SK-N-SH (cell line): ENCODE measurements at regions not wholly inside any gene's neighbourhood (a gene's known extent, or its start where the extent isn't known, plus 50 kb on each side); places are given as distances from the start of the nearest gene placed in this dataset.

Experiments used
- CTCF ChIA-PET: fragments of 300-600, 350-600 bp; formaldehyde crosslinking; extraction: SDS; loops from one replicate; lab custom pipeline; 2021; lab: Yijun Ruan, JAX
- POLR2A ChIA-PET: fragments of 350-600 bp; sonication (Branson Sonifier 250); formaldehyde crosslinking; extraction: SDS; loops from one replicate; lab custom pipeline; 2020; ENCODE audit warnings: antibody characterized with exemption, inconsistent platforms; lab: Yijun Ruan, JAX
- DNase-seq: peaks from one replicate; pipeline ENCODE4 v3.0.0; 2012
- H2AFZ ChIP-seq: fragments of 200-600 bp; sonication (generic); 2 replicates; pipeline ENCODE4 v1.8.1; 2016; ENCODE audit warnings: antibody characterized with exemption, mild to moderate bottlenecking, low read depth
- H3F3A ChIP-seq: fragments of 200-600 bp; sonication (generic); replicated peaks from 2 replicates; pipeline ENCODE3; 2016; ENCODE audit warnings: antibody characterized with exemption, mild to moderate bottlenecking; ENCODE audit not compliant: insufficient read depth
- H3K27ac ChIP-seq, 2 experiments: fragments of 200-500 bp in 1 of 2; fragments of 200-600 bp in 1 of 2; sonication (Bioruptor generic) in 1 of 2; sonication (generic), shearing (Covaris generic) in 1 of 2; 2 replicates each; pipeline versions ENCODE4 v1.5.1 to v1.6.1; 2014 to 2016; ENCODE audit warnings: low read depth in 2 of 2, inconsistent platforms in 1 of 2, low read length in 1 of 2, mild to moderate bottlenecking in 1 of 2, mixed read lengths in 1 of 2
- H3K27me3 ChIP-seq: fragments of 200-600 bp; sonication (generic), shearing (Covaris generic); 2 replicates; pipeline ENCODE4 v1.6.1; 2016; ENCODE audit warnings: mixed run types; ENCODE audit not compliant: insufficient read depth
- H3K36me3 ChIP-seq, 2 experiments: fragments of 200-500 bp in 1 of 2; fragments of 200-600 bp in 1 of 2; sonication (Bioruptor generic) in 1 of 2; sonication (generic) in 1 of 2; replicated peaks in 1 of 2; 2 replicates each; pipeline versions ENCODE3 to v1.5.1; 2014 to 2016; ENCODE audit warnings: low read length in 1 of 2, mild to moderate bottlenecking in 1 of 2; ENCODE audit not compliant: insufficient read depth in 2 of 2, control insufficient read depth in 1 of 2
- H3K4me1 ChIP-seq, 2 experiments: fragments of 200-500 bp in 1 of 2; fragments of 200-600 bp in 1 of 2; sonication (Bioruptor generic) in 1 of 2; sonication (generic), shearing (Covaris generic) in 1 of 2; 2 replicates each; pipeline versions ENCODE4 v1.5.1 to v1.6.1; 2014 to 2016; ENCODE audit warnings: low read depth in 1 of 2, low read length in 1 of 2, mixed run types in 1 of 2; ENCODE audit not compliant: insufficient read depth in 2 of 2, control insufficient read depth in 1 of 2
- H3K4me2 ChIP-seq: fragments of 200-600 bp; sonication (generic), shearing (Covaris generic); 2 replicates; pipeline ENCODE4 v1.6.1; 2017; ENCODE audit warnings: mixed run types
- H3K4me3 ChIP-seq, 2 experiments: fragments of 200-500 bp in 1 of 2; fragments of 200-600 bp in 1 of 2; sonication (Bioruptor generic) in 1 of 2; sonication (generic), shearing (Covaris generic) in 1 of 2; 2 replicates each; pipeline versions ENCODE4 v1.5.1 to v1.8.1; 2014 to 2016; ENCODE audit warnings: low read depth in 2 of 2, inconsistent platforms in 1 of 2, low read length in 1 of 2, mild to moderate bottlenecking in 1 of 2, mixed read lengths in 1 of 2, moderate library complexity in 1 of 2
- H3K79me2 ChIP-seq: fragments of 200-600 bp; sonication (generic); 2 replicates; pipeline ENCODE4 v1.8.1; 2017; ENCODE audit warnings: mild to moderate bottlenecking; ENCODE audit not compliant: insufficient read depth
- H3K9ac ChIP-seq: fragments of 200-600 bp; sonication (generic); 2 replicates; pipeline ENCODE4 v1.6.1; 2017; ENCODE audit warnings: mixed run types
- H3K9me2 ChIP-seq: fragments of 200-600 bp; sonication (generic); 2 replicates; pipeline ENCODE4 v1.6.1; 2017; ENCODE audit warnings: mixed run types
- H3K9me3 ChIP-seq: fragments of 200-600 bp; sonication (generic); 2 replicates; pipeline ENCODE4 v1.6.1; 2017; ENCODE audit warnings: mixed run types, mild to moderate bottlenecking, moderate library complexity
- H4K20me1 ChIP-seq: fragments of 200-600 bp; sonication (generic); 2 replicates; pipeline ENCODE4 v1.6.1; 2017; ENCODE audit warnings: mild to moderate bottlenecking, mixed run types; ENCODE audit not compliant: insufficient read depth
- CHD2 ChIP-seq: fragments of 150-350 bp; IDR thresholded peaks from 2 replicates; pipeline ENCODE4 v1.6.1; 2018; ENCODE audit warnings: low read length; ENCODE audit not compliant: partially characterized antibody
- EZH2phosphoT487 ChIP-seq: fragments of 200-600 bp; sonication (generic); IDR thresholded peaks from 2 replicates; pipeline ENCODE4 v1.6.1; 2017; ENCODE audit warnings: low read depth, mixed run types, mild to moderate bottlenecking, antibody characterized with exemption, moderate library complexity, borderline replicate concordance
- MAX ChIP-seq: IDR thresholded peaks from 2 replicates; pipeline ENCODE4 v1.4.0; 2012; ENCODE audit warnings: low read depth
- MXI1 ChIP-seq: IDR thresholded peaks from 2 replicates; pipeline ENCODE4 v1.6.1; 2012; ENCODE audit warnings: mild to moderate bottlenecking, low read depth, low read length, improper control_type of control experiment
- RAD21 ChIP-seq: IDR thresholded peaks from 2 replicates; pipeline ENCODE4 v1.6.1; 2012; ENCODE audit warnings: mild to moderate bottlenecking, low read length
- SIN3A ChIP-seq: IDR thresholded peaks from 2 replicates; pipeline ENCODE4 v1.6.1; 2012; ENCODE audit warnings: low read depth, mild to moderate bottlenecking, low read length, moderate library complexity, borderline replicate concordance
- TEAD4 ChIP-seq: IDR thresholded peaks from 2 replicates; pipeline ENCODE4 v1.4.0; 2012; ENCODE audit warnings: mild to moderate bottlenecking, borderline replicate concordance; ENCODE audit not compliant: insufficient read depth
- WGBS: methylation state at CpG from one replicate; pipeline ENCODE4 v1.1.6; 2017; ENCODE audit warnings: low lambda C conversion rate; 5-methylcytosine and 5-hydroxymethylcytosine counted together
- TF ChIP-seq, protein P1 (sequence below): IDR thresholded peaks from 2 replicates; pipeline ENCODE4 v1.6.1; 2012; ENCODE audit warnings: mild to moderate bottlenecking, low read depth, low read length, moderate library complexity

DNA sequence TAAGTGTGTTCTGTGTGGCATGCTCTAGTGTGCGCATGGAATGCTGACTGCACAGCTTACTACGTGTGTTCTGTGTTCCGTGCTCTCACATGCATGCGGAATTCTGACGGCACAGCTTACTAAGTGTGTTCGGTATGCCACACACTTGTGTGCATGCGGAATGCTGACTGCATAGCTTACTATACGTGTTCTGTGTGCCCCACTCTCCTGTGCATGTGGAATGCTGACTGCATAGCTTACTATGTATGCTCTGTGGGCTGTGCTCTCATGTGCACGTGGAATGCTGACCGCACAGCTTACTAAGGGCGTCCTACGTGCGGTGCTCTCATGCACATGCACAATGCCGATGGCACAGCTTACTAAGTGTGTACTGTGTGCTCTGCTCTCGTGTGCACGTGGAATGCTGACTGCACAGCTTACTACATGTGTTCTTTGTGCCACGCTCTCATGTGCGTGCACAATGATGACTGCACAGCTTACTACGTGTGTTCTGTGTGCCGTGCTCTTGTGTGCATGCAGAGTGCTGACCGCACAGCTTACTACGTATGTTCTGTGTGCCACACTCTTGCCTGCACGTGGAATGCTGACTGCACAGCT is 548.9 kb downstream of the IRX1 start:
- no peak overlapping the region for H3K27ac ChIP-seq
- H3K4me2 ChIP-seq: no peak overlapping the region
- WGBS: 22% methylated on average over 12 of the region's 23 CpGs
- H4K20me1 ChIP-seq: no peaks in the 10 kb centered on the region
- CTCF ChIA-PET: no interaction called here
- DNase-seq: no peak
- no peaks in the 10 kb centered on the region for H3K27me3 ChIP-seq
- TF ChIP-seq SIN3A (no peak), TEAD4 (no peak), EZH2phosphoT487 (no peak), MAX (no peak)
- no peak overlapping the region for H3K9ac ChIP-seq
- H3K36me3 ChIP-seq: no peaks in the 10 kb centered on the region
- H2AFZ ChIP-seq: no peak overlapping the region
- H3K4me3 ChIP-seq: no peak overlapping the region
- no peaks in the 10 kb centered on the region for H3K9me3 ChIP-seq
- H3K9me2 ChIP-seq: no peaks in the 10 kb centered on the region
- no peaks in the 10 kb centered on the region for H3F3A ChIP-seq
- POLR2A ChIA-PET: no interaction called here
- no peaks in the 10 kb centered on the region for H3K4me1 ChIP-seq
- H3K79me2 ChIP-seq: no peaks in the 10 kb centered on the region

GRCh38 chr5:4145511-4145910 is 549.9 kb downstream of the IRX1 start:
- Histone ChIP-seq H3K9ac (no peak overlapping the region), H3K79me2 (no peaks in the 10 kb centered on the region), H3K4me3 (no peak overlapping the region), H3F3A (no peaks in the 10 kb centered on the region), H3K9me3 (no peaks in the 10 kb centered on the region), H3K27me3 (no peaks in the 10 kb centered on the region), H2AFZ (no peak overlapping the region), H3K36me3 (no peaks in the 10 kb centered on the region), H4K20me1 (no peaks in the 10 kb centered on the region), H3K9me2 (no peaks in the 10 kb centered on the region), H3K4me2 (no peak overlapping the region), H3K4me1 (no peaks in the 10 kb centered on the region), H3K27ac (no peak overlapping the region)
- no peak for DNase-seq
- CTCF ChIA-PET: no interaction called here
- 2% methylated on average over 3 of the region's 3 CpGs for WGBS
- TF ChIP-seq RAD21: no peak
- no peak for TF ChIP-seq MAX
- no peak for TF ChIP-seq MXI1
- TF ChIP-seq TEAD4: no peak
- TF ChIP-seq CHD2: no peak
- TF ChIP-seq, protein P1, sequence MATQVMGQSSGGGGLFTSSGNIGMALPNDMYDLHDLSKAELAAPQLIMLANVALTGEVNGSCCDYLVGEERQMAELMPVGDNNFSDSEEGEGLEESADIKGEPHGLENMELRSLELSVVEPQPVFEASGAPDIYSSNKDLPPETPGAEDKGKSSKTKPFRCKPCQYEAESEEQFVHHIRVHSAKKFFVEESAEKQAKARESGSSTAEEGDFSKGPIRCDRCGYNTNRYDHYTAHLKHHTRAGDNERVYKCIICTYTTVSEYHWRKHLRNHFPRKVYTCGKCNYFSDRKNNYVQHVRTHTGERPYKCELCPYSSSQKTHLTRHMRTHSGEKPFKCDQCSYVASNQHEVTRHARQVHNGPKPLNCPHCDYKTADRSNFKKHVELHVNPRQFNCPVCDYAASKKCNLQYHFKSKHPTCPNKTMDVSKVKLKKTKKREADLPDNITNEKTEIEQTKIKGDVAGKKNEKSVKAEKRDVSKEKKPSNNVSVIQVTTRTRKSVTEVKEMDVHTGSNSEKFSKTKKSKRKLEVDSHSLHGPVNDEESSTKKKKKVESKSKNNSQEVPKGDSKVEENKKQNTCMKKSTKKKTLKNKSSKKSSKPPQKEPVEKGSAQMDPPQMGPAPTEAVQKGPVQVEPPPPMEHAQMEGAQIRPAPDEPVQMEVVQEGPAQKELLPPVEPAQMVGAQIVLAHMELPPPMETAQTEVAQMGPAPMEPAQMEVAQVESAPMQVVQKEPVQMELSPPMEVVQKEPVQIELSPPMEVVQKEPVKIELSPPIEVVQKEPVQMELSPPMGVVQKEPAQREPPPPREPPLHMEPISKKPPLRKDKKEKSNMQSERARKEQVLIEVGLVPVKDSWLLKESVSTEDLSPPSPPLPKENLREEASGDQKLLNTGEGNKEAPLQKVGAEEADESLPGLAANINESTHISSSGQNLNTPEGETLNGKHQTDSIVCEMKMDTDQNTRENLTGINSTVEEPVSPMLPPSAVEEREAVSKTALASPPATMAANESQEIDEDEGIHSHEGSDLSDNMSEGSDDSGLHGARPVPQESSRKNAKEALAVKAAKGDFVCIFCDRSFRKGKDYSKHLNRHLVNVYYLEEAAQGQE: no peak
- TF ChIP-seq, all 33 proteins: peak for 0
- POLR2A ChIA-PET: no interaction called here
